ENCODE measurements at regions not wholly inside any gene's neighbourhood (a gene's known extent, or its start where the extent isn't known, plus 50 kb on each side); places are given as distances from the start of the nearest gene placed in this dataset.

DNA sequence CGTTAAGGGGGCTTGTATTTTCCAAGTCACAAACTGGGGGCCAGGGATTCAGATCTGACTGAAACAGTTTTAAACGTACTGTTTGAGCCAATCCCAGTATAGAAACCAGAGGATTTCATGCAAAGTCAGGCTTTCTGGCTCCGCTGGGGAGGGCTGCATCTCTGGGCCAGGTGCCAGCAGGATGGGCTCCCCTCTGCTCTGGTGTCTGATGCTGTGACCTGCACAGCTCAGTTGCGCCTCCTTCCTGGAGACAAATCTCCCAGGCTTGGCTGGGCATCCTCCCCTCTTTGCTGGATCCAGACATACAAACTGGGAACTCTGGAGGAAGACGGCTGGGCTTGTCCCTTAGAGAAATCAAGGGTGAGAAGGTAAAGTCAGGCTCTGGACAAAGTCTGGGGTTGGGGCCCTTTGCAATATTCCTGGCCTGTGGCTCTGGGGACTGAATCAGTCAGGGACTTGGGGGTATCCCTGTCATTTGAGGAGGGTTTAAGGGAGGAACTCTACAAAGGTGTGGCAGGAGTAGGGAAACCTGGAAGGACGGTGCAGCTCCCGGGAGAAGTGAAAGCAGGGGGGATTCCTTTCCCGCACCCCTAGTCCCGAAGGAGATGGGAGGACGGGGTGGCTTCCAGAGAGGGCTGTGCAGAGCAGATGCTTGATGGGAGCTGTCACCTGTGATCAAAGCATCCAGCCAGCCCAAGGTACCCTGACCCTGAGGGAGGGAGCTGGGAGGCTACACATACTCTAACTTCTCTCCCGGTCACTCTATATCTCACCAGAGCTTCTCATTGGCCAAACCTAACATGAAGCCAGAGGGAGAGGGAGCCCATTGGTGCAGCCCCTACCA is 114.8 kb upstream of the ATP2B2 start:
- peak; percentile 73 for DNase-seq
- H4K20me1 ChIP-seq (ENCODE audit: insufficient read depth) = no peaks in the 10 kb centered on the region
- POLR2A ChIA-PET = no interaction called here
- H3K4me1 ChIP-seq (ENCODE audit: control insufficient read depth in 1 of 2, insufficient read depth in 2 of 2, low read depth in 1 of 2, low read length in 1 of 2) = peaks cover 0 to 9% of the 10 kb centered on the region in 2 experiments; a peak in 1 of 4 replicates
- H3K4me3 ChIP-seq (ENCODE audit: low read depth in 2 of 2, low read length in 1 of 2) = no peak overlapping the region
- 36% methylated on average over 11 of the region's 11 CpGs for WGBS (ENCODE audit: low lambda C conversion rate)
- H2AFZ ChIP-seq (ENCODE audit: low read depth) = no peak overlapping the region
- peak; percentile 63 for TF ChIP-seq RAD21 (IDR thresholded peaks at IDR 0.05; ENCODE audit: low read length)
- no peak for TF ChIP-seq FOXM1 (IDR thresholded peaks at IDR 0.05; ENCODE audit: low read depth)
- H3K79me2 ChIP-seq (ENCODE audit: insufficient read depth) = no peaks in the 10 kb centered on the region
- H3K4me2 ChIP-seq = no peak overlapping the region
- H3F3A ChIP-seq (replicated peaks; ENCODE audit: insufficient read depth) = no peaks in the 10 kb centered on the region
- H3K36me3 ChIP-seq (replicated peaks in 1 of 2; ENCODE audit: control insufficient read depth in 1 of 2, insufficient read depth in 2 of 2, low read length in 1 of 2) = no peaks in the 10 kb centered on the region
- no peak overlapping the region for H3K27ac ChIP-seq (ENCODE audit: low read depth in 2 of 2, low read length in 1 of 2)
- H3K9me2 ChIP-seq = no peaks in the 10 kb centered on the region
- no peak overlapping the region for H3K9ac ChIP-seq
- CTCF ChIA-PET = interaction anchor here (0.9 to 2.6 kb wide), 6 partner anchors 8 to 275 kb away, joined by 3 to 16 read pairs (median 4); no protein-coding TSS in a partner anchor
- no peaks in the 10 kb centered on the region for H3K27me3 ChIP-seq (ENCODE audit: insufficient read depth)
- no peaks in the 10 kb centered on the region for H3K9me3 ChIP-seq

DNA sequence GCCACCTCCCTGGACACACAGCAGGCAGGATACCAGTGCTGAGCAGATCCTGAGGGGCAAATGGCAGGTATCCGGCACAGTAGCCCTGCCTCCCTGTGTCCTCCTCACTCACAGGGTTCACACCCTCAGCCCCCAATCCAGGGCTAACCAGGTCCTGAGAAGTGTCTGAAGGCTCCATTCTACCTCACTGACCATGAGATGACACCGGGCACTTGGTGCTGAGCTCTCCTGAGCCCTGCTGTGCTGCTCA is 115.4 kb upstream of the ATP2B2 start:
- TF ChIP-seq, protein P1, sequence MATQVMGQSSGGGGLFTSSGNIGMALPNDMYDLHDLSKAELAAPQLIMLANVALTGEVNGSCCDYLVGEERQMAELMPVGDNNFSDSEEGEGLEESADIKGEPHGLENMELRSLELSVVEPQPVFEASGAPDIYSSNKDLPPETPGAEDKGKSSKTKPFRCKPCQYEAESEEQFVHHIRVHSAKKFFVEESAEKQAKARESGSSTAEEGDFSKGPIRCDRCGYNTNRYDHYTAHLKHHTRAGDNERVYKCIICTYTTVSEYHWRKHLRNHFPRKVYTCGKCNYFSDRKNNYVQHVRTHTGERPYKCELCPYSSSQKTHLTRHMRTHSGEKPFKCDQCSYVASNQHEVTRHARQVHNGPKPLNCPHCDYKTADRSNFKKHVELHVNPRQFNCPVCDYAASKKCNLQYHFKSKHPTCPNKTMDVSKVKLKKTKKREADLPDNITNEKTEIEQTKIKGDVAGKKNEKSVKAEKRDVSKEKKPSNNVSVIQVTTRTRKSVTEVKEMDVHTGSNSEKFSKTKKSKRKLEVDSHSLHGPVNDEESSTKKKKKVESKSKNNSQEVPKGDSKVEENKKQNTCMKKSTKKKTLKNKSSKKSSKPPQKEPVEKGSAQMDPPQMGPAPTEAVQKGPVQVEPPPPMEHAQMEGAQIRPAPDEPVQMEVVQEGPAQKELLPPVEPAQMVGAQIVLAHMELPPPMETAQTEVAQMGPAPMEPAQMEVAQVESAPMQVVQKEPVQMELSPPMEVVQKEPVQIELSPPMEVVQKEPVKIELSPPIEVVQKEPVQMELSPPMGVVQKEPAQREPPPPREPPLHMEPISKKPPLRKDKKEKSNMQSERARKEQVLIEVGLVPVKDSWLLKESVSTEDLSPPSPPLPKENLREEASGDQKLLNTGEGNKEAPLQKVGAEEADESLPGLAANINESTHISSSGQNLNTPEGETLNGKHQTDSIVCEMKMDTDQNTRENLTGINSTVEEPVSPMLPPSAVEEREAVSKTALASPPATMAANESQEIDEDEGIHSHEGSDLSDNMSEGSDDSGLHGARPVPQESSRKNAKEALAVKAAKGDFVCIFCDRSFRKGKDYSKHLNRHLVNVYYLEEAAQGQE (IDR thresholded peaks at IDR 0.05; ENCODE audit: low read depth, low read length) = no peak
- TF ChIP-seq RCOR1 (IDR thresholded peaks at IDR 0.05; ENCODE audit: low read length) = no peak
- TF ChIP-seq, protein P2, sequence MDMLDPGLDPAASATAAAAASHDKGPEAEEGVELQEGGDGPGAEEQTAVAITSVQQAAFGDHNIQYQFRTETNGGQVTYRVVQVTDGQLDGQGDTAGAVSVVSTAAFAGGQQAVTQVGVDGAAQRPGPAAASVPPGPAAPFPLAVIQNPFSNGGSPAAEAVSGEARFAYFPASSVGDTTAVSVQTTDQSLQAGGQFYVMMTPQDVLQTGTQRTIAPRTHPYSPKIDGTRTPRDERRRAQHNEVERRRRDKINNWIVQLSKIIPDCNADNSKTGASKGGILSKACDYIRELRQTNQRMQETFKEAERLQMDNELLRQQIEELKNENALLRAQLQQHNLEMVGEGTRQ (IDR thresholded peaks at IDR 0.05; ENCODE audit: borderline replicate concordance, low read depth, low read length) = no peak
- no peak for TF ChIP-seq SMC3 (IDR thresholded peaks at IDR 0.05; ENCODE audit: low read depth, low read length)
- no peak for TF ChIP-seq MEF2A (IDR thresholded peaks at IDR 0.05; ENCODE audit: borderline replicate concordance, low read depth)
- TF ChIP-seq, protein P3, sequence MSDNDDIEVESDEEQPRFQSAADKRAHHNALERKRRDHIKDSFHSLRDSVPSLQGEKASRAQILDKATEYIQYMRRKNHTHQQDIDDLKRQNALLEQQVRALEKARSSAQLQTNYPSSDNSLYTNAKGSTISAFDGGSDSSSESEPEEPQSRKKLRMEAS (IDR thresholded peaks at IDR 0.05; ENCODE audit: low read depth) = no peak
- no peak for TF ChIP-seq ELF1 (IDR thresholded peaks at IDR 0.05)
- TF ChIP-seq TEAD4 (IDR thresholded peaks at IDR 0.05; ENCODE audit: borderline replicate concordance, insufficient read depth) = no peak
- TF ChIP-seq POLR2AphosphoS5 (IDR thresholded peaks at IDR 0.05; ENCODE audit: low read depth, low read length) = no peak
- no peak for TF ChIP-seq GATA2 (CRISPR knock-in tag; IDR thresholded peaks at IDR 0.05)
- Histone ChIP-seq H3K27me3 (ENCODE audit: insufficient read depth) (no peaks in the 10 kb centered on the region), H3K36me3 (replicated peaks in 1 of 2; ENCODE audit: control insufficient read depth in 1 of 2, insufficient read depth in 2 of 2, low read length in 1 of 2) (no peaks in the 10 kb centered on the region), H3K4me3 (ENCODE audit: low read depth in 2 of 2, low read length in 1 of 2) (no peak overlapping the region), H3F3A (replicated peaks; ENCODE audit: insufficient read depth) (no peaks in the 10 kb centered on the region), H2AFZ (ENCODE audit: low read depth) (no peak overlapping the region), H4K20me1 (ENCODE audit: insufficient read depth) (no peaks in the 10 kb centered on the region), H3K79me2 (ENCODE audit: insufficient read depth) (no peaks in the 10 kb centered on the region), H3K9me3 (no peaks in the 10 kb centered on the region), H3K27ac (ENCODE audit: low read depth in 2 of 2, low read length in 1 of 2) (no peak overlapping the region), H3K4me2 (no peak overlapping the region), H3K9ac (no peak overlapping the region), H3K9me2 (no peaks in the 10 kb centered on the region), H3K4me1 (ENCODE audit: control insufficient read depth in 1 of 2, insufficient read depth in 2 of 2, low read depth in 1 of 2, low read length in 1 of 2) (peaks cover 0 to 9% of the 10 kb centered on the region in 2 experiments; a peak in 1 of 4 replicates)
- CTCF ChIA-PET = interaction anchor here (0.9 to 2.3 kb wide), 4 partner anchors 8 to 275 kb away, joined by 3 to 11 read pairs (median 4); no protein-coding TSS in a partner anchor
- no peak for DNase-seq
- POLR2A ChIA-PET = no interaction called here
- 67% methylated on average over 1 of the region's 2 CpGs for WGBS (ENCODE audit: low lambda C conversion rate)
